Esophagus (tissue), 2 donors: ENCODE measurements at regions not wholly inside any gene's neighbourhood (a gene's known extent, or its start where the extent isn't known, plus 50 kb on each side); places are given as distances from the start of the nearest gene placed in this dataset.

Experiments used
- H3K27ac ChIP-seq, 2 donors: one replicate each; pipeline ENCODE4 v1.5.1; 2013; ENCODE audit warnings: low read depth in 2 of 2, mild to moderate bottlenecking in 2 of 2, inconsistent platforms in 1 of 2, low read length in 1 of 2, moderate library complexity in 1 of 2
- H3K27me3 ChIP-seq, 2 donors: one replicate each; pipeline ENCODE4 v1.6.1; 2013; ENCODE audit warnings: low read length in 2 of 2, control low read depth in 1 of 2, mild to moderate bottlenecking in 1 of 2; ENCODE audit not compliant: insufficient read depth in 2 of 2, control insufficient read depth in 1 of 2
- H3K36me3 ChIP-seq, 2 donors: one replicate each; pipeline ENCODE4 v1.6.1; 2013; ENCODE audit warnings: low read length in 1 of 2; ENCODE audit not compliant: control insufficient read depth in 2 of 2, insufficient read depth in 2 of 2
- H3K4me1 ChIP-seq, 2 donors: one replicate each; pipeline ENCODE4 v1.6.1; 2013; ENCODE audit warnings: low read length in 1 of 2; ENCODE audit not compliant: control insufficient read depth in 2 of 2, insufficient read depth in 2 of 2
- H3K4me3 ChIP-seq, 2 donors: one replicate each; pipeline ENCODE4 v1.5.1; 2013; ENCODE audit warnings: low read length in 2 of 2, mild to moderate bottlenecking in 2 of 2, low read depth in 1 of 2, moderate library complexity in 1 of 2
- H3K9me3 ChIP-seq, 2 donors: one replicate each; pipeline ENCODE4 v1.6.1; 2013; ENCODE audit warnings: mild to moderate bottlenecking in 2 of 2, low read depth in 1 of 2, low read length in 1 of 2, moderate library complexity in 1 of 2; ENCODE audit not compliant: control insufficient read depth in 2 of 2, insufficient read depth in 1 of 2
- WGBS, 2 donors: extraction: QIAGEN DNeasy Blood & Tissue Kit; methylation state at CpG; one replicate each; pipeline ENCODE4 v1.1.7; 2013; 5-methylcytosine and 5-hydroxymethylcytosine counted together
- donor health status: healthy with polysubstance abuse.
- donor health status: Bipolar disorder and iron deficiency.

- Histone ChIP-seq H3K4me1 (no peaks in the 10 kb centered on the region), H3K9me3 (no peaks in the 10 kb centered on the region), H3K27me3 (no peaks in the 10 kb centered on the region), H3K36me3 (no peaks in the 10 kb centered on the region), H3K27ac (no peak overlapping the region), H3K4me3 (no peak overlapping the region)
- WGBS, 2 donors = 93 to 94% methylated on average over 4 of the region's 4 CpGs
Measured at GRCh38 chr15:39265261-39265660, 315.6 kb upstream of the THBS1 start.

GRCh38 chr15:39266890-39267289 lies 314.0 kb upstream of the THBS1 start:
- Histone ChIP-seq H3K4me3 (no peak overlapping the region), H3K36me3 (no peaks in the 10 kb centered on the region), H3K9me3 (no peaks in the 10 kb centered on the region), H3K27me3 (no peaks in the 10 kb centered on the region), H3K27ac (no peak overlapping the region), H3K4me1 (no peaks in the 10 kb centered on the region)
- WGBS, 2 donors = 49 to 61% methylated on average over 1 of the region's 1 CpG

- 80 to 82% methylated on average over 7 of the region's 7 CpGs for WGBS, 2 donors
- Histone ChIP-seq H3K27me3 (no peaks in the 10 kb centered on the region), H3K36me3 (no peaks in the 10 kb centered on the region), H3K9me3 (no peaks in the 10 kb centered on the region), H3K27ac (no peak overlapping the region), H3K4me3 (no peak overlapping the region), H3K4me1 (no peaks in the 10 kb centered on the region)
Measured at GRCh38 chr15:39267685-39268084, 313.2 kb upstream of the THBS1 start.

- Histone ChIP-seq H3K36me3 (no peaks in the 10 kb centered on the region), H3K4me3 (no peak overlapping the region), H3K9me3 (no peaks in the 10 kb centered on the region), H3K27me3 (no peaks in the 10 kb centered on the region), H3K27ac (no peak overlapping the region), H3K4me1 (no peaks in the 10 kb centered on the region)
- WGBS, 2 donors = 66 to 72% methylated on average over 2 of the region's 2 CpGs
Measured at GRCh38 chr15:39269352-39269751, 311.5 kb upstream of the THBS1 start.

- Histone ChIP-seq H3K27me3 (no peaks in the 10 kb centered on the region), H3K27ac (no peak overlapping the region), H3K4me1 (no peaks in the 10 kb centered on the region), H3K4me3 (no peak overlapping the region), H3K36me3 (no peaks in the 10 kb centered on the region), H3K9me3 (no peaks in the 10 kb centered on the region)
- 77 to 93% methylated on average over 4 of the region's 4 CpGs for WGBS, 2 donors
Measured at GRCh38 chr15:39269821-39270220, 311.1 kb upstream of the THBS1 start.

GRCh38 chr15:39270221-39270855 lies 310.5 kb upstream of the THBS1 start:
- Histone ChIP-seq H3K36me3 (no peaks in the 10 kb centered on the region), H3K4me1 (no peaks in the 10 kb centered on the region), H3K27me3 (no peaks in the 10 kb centered on the region), H3K27ac (no peak overlapping the region), H3K4me3 (no peak overlapping the region), H3K9me3 (no peaks in the 10 kb centered on the region)

GRCh38 chr15:39270934-39271333 lies 309.9 kb upstream of the THBS1 start:
- no peaks in the 10 kb centered on the region for H3K36me3 ChIP-seq
- no peaks in the 10 kb centered on the region for H3K9me3 ChIP-seq
- H3K27ac ChIP-seq = no peak overlapping the region
- H3K4me1 ChIP-seq = no peaks in the 10 kb centered on the region
- WGBS, 2 donors = 92% methylated on average over 7 of the region's 7 CpGs
- no peak overlapping the region for H3K4me3 ChIP-seq
- no peaks in the 10 kb centered on the region for H3K27me3 ChIP-seq

DNA sequence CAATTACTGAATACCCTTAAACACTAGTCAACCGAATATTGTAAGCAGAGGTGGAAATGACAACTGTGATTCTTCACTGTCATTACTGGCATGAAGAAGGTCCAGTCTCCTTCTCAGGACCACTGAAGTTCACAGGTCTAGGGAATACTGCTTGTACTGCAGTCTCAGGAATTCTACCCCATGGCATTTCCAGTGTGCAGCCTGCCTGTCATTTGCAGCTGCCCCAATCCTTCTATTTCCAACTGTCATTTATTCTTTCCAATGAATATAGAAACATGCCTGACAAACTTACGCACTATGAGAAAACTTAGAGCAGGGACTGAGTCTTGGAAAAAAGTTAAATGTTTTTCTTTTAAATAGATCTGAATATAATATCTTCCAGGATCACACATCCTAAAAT lies 308.0 kb upstream of the THBS1 start:
- Histone ChIP-seq H3K27me3 (no peaks in the 10 kb centered on the region), H3K9me3 (no peaks in the 10 kb centered on the region), H3K27ac (no peak overlapping the region), H3K4me1 (peaks cover 0 to 4% of the 10 kb centered on the region in 2 donors), H3K4me3 (no peak overlapping the region), H3K36me3 (no peaks in the 10 kb centered on the region)
- 80 to 94% methylated on average over 2 of the region's 2 CpGs for WGBS, 2 donors

DNA sequence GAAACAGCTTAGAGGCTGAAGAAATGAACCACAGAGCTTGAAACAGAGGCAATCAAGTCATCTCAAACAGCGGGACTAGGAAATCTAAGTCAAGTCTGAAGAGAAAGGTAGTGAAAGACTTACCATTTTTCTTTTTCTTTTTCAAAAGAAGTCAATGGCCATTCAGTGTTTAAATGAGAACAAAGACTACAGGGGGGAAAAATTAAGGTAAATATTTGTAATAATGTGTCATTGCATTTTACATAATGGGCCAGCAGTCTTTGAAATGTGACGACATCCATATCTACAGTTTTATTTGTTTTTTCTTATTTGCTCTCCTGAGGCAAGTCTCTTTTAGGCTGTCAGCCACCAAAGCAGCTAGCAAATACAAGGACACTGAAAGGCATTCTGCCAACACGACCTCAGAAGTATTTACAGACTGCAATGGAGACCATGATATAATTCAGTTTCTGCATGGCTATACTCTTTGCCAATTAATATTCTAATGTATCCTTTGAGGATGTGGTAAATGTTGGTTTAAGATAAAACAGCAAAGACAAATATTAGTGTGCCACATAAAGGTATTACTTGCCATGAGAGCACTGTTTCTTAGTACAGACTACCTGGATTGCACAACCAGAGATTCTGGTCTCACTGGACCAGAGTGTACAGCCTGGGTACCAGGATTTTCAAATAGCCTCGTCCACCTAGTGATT lies 307.0 kb upstream of the THBS1 start:
- no peak overlapping the region for H3K27ac ChIP-seq
- no peaks in the 10 kb centered on the region for H3K36me3 ChIP-seq
- WGBS, 2 donors = 43 to 44% methylated on average over 4 of the region's 4 CpGs
- H3K4me1 ChIP-seq = peaks cover 0 to 4% of the 10 kb centered on the region in 2 donors
- H3K9me3 ChIP-seq = no peaks in the 10 kb centered on the region
- H3K4me3 ChIP-seq = no peak overlapping the region
- no peaks in the 10 kb centered on the region for H3K27me3 ChIP-seq

DNA sequence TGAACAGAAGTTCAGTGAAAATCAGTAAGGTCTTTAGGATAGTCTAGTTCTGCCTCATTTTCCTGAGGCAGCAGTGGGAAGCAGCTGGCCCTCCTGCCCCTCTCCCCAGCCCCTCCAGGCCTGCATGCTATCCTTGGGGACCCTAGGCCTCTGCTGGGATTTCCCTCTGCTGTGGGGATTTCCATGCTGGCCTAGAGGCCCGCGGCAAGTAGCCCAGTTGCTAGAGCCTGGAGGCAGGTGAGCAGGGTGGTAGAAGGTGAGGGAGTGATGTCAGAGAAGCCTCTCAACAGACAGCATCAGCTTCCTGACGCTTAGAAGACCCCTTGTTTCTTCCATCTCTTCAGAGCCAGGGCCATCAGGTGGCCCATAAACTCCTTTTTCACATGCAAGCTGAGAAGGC lies 305.8 kb upstream of the THBS1 start:
- H3K4me3 ChIP-seq = no peak overlapping the region
- WGBS, 2 donors = 58 to 72% methylated on average over 3 of the region's 3 CpGs
- H3K4me1 ChIP-seq = peaks cover 0 to 4% of the 10 kb centered on the region in 2 donors
- H3K27me3 ChIP-seq = no peaks in the 10 kb centered on the region
- no peak overlapping the region for H3K27ac ChIP-seq
- no peaks in the 10 kb centered on the region for H3K9me3 ChIP-seq
- H3K36me3 ChIP-seq = no peaks in the 10 kb centered on the region
